Adipocyte (in vitro differentiated cells): ENCODE measurements at regions not wholly inside any gene's neighbourhood (a gene's known extent, or its start where the extent isn't known, plus 50 kb on each side); places are given as distances from the start of the nearest gene placed in this dataset.
A peak's percentile ranks its signal among the peaks of the same experiment; 100 is the strongest.
"Not testable (repeated sequence)": the region's sequence is repeated elsewhere in the genome, so short reads cannot be mapped to it uniquely, and the experiment has no call there.

ENCODE experiments used
- DNase-seq: peaks from one replicate; pipeline ENCODE4 v3.0.0-alpha.2; 2015; ENCODE audit warnings: low read depth
- H3K27me3 ChIP-seq: replicated peaks from 2 replicates; pipeline ENCODE4 v1.7.0; 2013; ENCODE audit warnings: mild to moderate bottlenecking, low read length, moderate library complexity; ENCODE audit not compliant: control insufficient read depth, insufficient read depth
- H3K36me3 ChIP-seq: 2 replicates; pipeline ENCODE4 v1.7.0; 2013; ENCODE audit warnings: low read length, mild to moderate bottlenecking, moderate library complexity; ENCODE audit not compliant: control insufficient read depth, insufficient read depth, severe bottlenecking
- H3K4me1 ChIP-seq: 2 replicates; pipeline ENCODE4 v1.7.0; 2013; ENCODE audit warnings: mild to moderate bottlenecking, low read length, moderate library complexity; ENCODE audit not compliant: control insufficient read depth, insufficient read depth
- H3K4me3 ChIP-seq: 2 replicates; pipeline ENCODE4 v1.7.0; 2013; ENCODE audit warnings: mild to moderate bottlenecking, low read length, moderate library complexity
- H3K9ac ChIP-seq: 2 replicates; pipeline ENCODE4 v1.7.0; 2013; ENCODE audit warnings: mild to moderate bottlenecking, low read length, moderate library complexity
- H3K9me3 ChIP-seq: 2 replicates; pipeline ENCODE4 v1.7.0; 2013; ENCODE audit warnings: mild to moderate bottlenecking, low read length, moderate library complexity; ENCODE audit not compliant: control insufficient read depth

- Histone ChIP-seq H3K9me3 (no peaks in the 10 kb centered on the region), H3K9ac (no peak overlapping the region), H3K4me3 (no peak overlapping the region), H3K27me3 (peaks cover 15% of the 10 kb centered on the region), H3K36me3 (no peaks in the 10 kb centered on the region), H3K4me1 (no peaks in the 10 kb centered on the region)
- DNase-seq, result no peak
Measured at GRCh38 chr12:116687888-116688287, 50.0 kb downstream of the SPRING1 start.

GRCh38 chr12:116684891-116685290 is 53.0 kb downstream of the SPRING1 start:
- Histone ChIP-seq H3K4me1 (no peaks in the 10 kb centered on the region), H3K36me3 (no peaks in the 10 kb centered on the region)

GRCh38 chr12:116677202-116677661 is 60.6 kb downstream of the SPRING1 start:
- Histone ChIP-seq H3K36me3 (no peaks in the 10 kb centered on the region), H3K4me1 (peaks cover 6% of the 10 kb centered on the region), H3K9me3 (no peaks in the 10 kb centered on the region), H3K9ac (no peak overlapping the region), H3K27me3 (no peaks in the 10 kb centered on the region), H3K4me3 (no peak overlapping the region)
- DNase-seq, result no peak

More at GRCh38 chr12:116684891-116685290, 53.0 kb downstream of the SPRING1 start:
- Histone ChIP-seq H3K9ac (no peak overlapping the region), H3K9me3 (no peaks in the 10 kb centered on the region), H3K27me3 (peaks cover 6% of the 10 kb centered on the region), H3K4me3 (no peak overlapping the region)
- DNase-seq, result no peak

- Histone ChIP-seq H3K9ac (no peak overlapping the region), H3K27me3 (no peaks in the 10 kb centered on the region), H3K4me1 (peaks cover 6% of the 10 kb centered on the region), H3K9me3 (no peaks in the 10 kb centered on the region), H3K36me3 (no peaks in the 10 kb centered on the region), H3K4me3 (no peak overlapping the region)
- no peak for DNase-seq
Measured at GRCh38 chr12:116675339-116676107, 62.3 kb downstream of the SPRING1 start.

GRCh38 chr12:116674643-116675183 is 63.2 kb downstream of the SPRING1 start:
- peak; percentile 10 for DNase-seq
- Histone ChIP-seq H3K9ac (no peak overlapping the region), H3K4me1 (peaks cover 6% of the 10 kb centered on the region), H3K4me3 (no peak overlapping the region), H3K36me3 (no peaks in the 10 kb centered on the region), H3K9me3 (no peaks in the 10 kb centered on the region), H3K27me3 (no peaks in the 10 kb centered on the region)

- Histone ChIP-seq H3K4me3 (no peak overlapping the region), H3K9ac (no peak overlapping the region)
- no peak for DNase-seq
Measured at GRCh38 chr12:116673681-116674111, 64.2 kb downstream of the SPRING1 start.

GRCh38 chr12:116672842-116673516 is 64.9 kb downstream of the SPRING1 start:
- Histone ChIP-seq H3K4me1 (peaks cover 6% of the 10 kb centered on the region), H3K27me3 (no peaks in the 10 kb centered on the region), H3K36me3 (no peaks in the 10 kb centered on the region), H3K9ac (no peak overlapping the region), H3K4me3 (no peak overlapping the region), H3K9me3 (no peaks in the 10 kb centered on the region)
- no peak for DNase-seq

More at GRCh38 chr12:116673681-116674111, 64.2 kb downstream of the SPRING1 start:
- H3K4me1 ChIP-seq, result peaks cover 6% of the 10 kb centered on the region
- no peaks in the 10 kb centered on the region for H3K27me3 ChIP-seq
- H3K9me3 ChIP-seq, result no peaks in the 10 kb centered on the region
- H3K36me3 ChIP-seq, result no peaks in the 10 kb centered on the region

- no peak overlapping the region for H3K4me3 ChIP-seq
- no peaks in the 10 kb centered on the region for H3K36me3 ChIP-seq
- H3K4me1 ChIP-seq, result peaks cover 4% of the 10 kb centered on the region
- no peak overlapping the region for H3K9ac ChIP-seq
- no peaks in the 10 kb centered on the region for H3K9me3 ChIP-seq
- no peaks in the 10 kb centered on the region for H3K27me3 ChIP-seq
- DNase-seq, result no peak
Measured at GRCh38 chr12:116672010-116672409, 65.9 kb downstream of the SPRING1 start.

- Histone ChIP-seq H3K4me3 (no peak overlapping the region), H3K36me3 (no peaks in the 10 kb centered on the region), H3K27me3 (no peaks in the 10 kb centered on the region), H3K9ac (no peak overlapping the region), H3K9me3 (no peaks in the 10 kb centered on the region), H3K4me1 (no peaks in the 10 kb centered on the region)
- DNase-seq, result no peak
Measured at GRCh38 chr12:116670859-116671258, 67.0 kb downstream of the SPRING1 start.

- H3K4me1 ChIP-seq, result no peaks in the 10 kb centered on the region
- H3K27me3 ChIP-seq, result no peaks in the 10 kb centered on the region
- no peaks in the 10 kb centered on the region for H3K9me3 ChIP-seq
- H3K4me3 ChIP-seq, result no peak overlapping the region
- H3K9ac ChIP-seq, result no peak overlapping the region
- DNase-seq, result no peak
- H3K36me3 ChIP-seq, result no peaks in the 10 kb centered on the region
Measured at GRCh38 chr12:116667752-116668151, 70.1 kb downstream of the SPRING1 start.

GRCh38 chr12:116666829-116667228 is 71.0 kb downstream of the SPRING1 start:
- H3K9ac ChIP-seq, H3K4me1 ChIP-seq, H3K36me3 ChIP-seq, H3K9me3 ChIP-seq, H3K4me3 ChIP-seq, H3K27me3 ChIP-seq, DNase-seq: not testable (repeated sequence)
